Epithelial cell of proximal tubule (primary cell): ENCODE measurements at regions not wholly inside any gene's neighbourhood (a gene's known extent, or its start where the extent isn't known, plus 50 kb on each side); places are given as distances from the start of the nearest gene placed in this dataset.
"Not testable (repeated sequence)": the region's sequence is repeated elsewhere in the genome, so short reads cannot be mapped to it uniquely, and the experiment has no call there.

Source experiments
- DNase-seq: peaks from one replicate; pipeline ENCODE4 v3.0.0-alpha.2; 2011; ENCODE audit warnings: low read depth
- H3K4me3 ChIP-seq: 2 replicates; pipeline ENCODE4 v1.5.1; 2011; ENCODE audit warnings: low read depth, mild to moderate bottlenecking, low read length
- TF ChIP-seq, protein P1 (sequence below): conservative IDR thresholded peaks from 2 replicates; pipeline ENCODE4 v1.5.1; 2012; ENCODE audit warnings: low read depth, mild to moderate bottlenecking, low read length

DNA sequence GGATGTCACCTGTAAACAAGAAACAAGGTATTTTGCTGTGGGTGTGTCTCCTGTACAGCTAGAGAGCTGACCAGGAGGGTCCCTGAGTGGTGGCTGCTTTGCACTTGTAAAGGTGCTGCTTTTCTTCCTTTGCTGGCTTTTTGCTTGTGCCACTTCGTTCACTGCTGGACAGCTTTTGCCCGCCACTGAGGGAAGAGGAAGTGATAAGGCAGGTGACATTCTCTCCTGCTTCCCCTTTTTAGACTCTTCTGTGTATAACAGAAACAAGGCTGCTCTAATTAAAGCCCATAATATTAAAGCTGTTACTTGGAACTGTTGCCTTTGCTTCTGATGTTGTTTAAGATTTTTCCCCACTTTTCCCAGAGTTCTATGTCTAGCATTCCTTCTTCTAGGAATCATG is 218.6 kb upstream of the TSPY4 start:
- TF ChIP-seq, protein P1, sequence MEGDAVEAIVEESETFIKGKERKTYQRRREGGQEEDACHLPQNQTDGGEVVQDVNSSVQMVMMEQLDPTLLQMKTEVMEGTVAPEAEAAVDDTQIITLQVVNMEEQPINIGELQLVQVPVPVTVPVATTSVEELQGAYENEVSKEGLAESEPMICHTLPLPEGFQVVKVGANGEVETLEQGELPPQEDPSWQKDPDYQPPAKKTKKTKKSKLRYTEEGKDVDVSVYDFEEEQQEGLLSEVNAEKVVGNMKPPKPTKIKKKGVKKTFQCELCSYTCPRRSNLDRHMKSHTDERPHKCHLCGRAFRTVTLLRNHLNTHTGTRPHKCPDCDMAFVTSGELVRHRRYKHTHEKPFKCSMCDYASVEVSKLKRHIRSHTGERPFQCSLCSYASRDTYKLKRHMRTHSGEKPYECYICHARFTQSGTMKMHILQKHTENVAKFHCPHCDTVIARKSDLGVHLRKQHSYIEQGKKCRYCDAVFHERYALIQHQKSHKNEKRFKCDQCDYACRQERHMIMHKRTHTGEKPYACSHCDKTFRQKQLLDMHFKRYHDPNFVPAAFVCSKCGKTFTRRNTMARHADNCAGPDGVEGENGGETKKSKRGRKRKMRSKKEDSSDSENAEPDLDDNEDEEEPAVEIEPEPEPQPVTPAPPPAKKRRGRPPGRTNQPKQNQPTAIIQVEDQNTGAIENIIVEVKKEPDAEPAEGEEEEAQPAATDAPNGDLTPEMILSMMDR, result no peak
- DNase-seq, result no peak
- no peak overlapping the region for H3K4me3 ChIP-seq

DNA sequence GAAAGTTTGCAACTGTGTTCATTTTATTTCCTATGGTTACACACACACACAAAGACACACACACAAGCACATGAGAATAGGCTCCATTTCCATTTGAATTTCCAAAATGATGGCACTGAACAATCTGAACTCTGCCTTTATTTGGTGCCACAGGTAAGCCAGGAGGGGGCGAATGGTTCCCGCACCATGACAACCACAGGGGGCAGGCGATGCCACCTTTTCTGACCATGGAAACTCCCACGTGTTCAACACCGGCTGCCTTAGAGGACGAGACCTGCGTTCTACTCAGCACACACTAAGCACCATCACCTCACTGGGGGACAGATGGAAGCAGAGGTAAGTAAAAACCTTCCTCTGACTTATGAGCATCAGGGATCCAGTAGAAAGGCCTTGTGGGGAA is 212.6 kb upstream of the TSPY4 start:
- no peak for DNase-seq
- H3K4me3 ChIP-seq, result no peak overlapping the region
- TF ChIP-seq, protein P1, result peak; percentile 20

DNA sequence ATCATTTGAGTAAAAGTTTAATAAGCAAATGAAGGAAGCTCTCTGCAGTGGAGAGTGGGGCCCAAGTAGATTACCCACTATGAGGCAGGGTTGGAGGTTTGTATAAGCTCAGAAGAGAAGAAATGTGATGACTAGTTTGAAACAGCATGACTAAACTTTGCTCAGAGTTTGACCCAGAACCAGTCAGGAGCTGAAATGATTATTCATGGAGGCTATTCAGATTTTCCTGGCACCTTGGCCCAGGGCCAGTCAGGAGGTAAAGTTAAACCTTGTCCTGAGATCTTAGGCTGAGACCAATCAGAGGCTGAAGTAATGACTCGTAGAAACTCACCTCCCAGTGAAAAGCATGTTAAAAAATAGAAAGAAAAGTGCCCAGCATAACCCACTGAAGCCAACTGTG is 210.7 kb upstream of the TSPY4 start:
- DNase-seq, result peak; percentile 68
- TF ChIP-seq, protein P1, result no peak
- H3K4me3 ChIP-seq, result no peak overlapping the region

DNA sequence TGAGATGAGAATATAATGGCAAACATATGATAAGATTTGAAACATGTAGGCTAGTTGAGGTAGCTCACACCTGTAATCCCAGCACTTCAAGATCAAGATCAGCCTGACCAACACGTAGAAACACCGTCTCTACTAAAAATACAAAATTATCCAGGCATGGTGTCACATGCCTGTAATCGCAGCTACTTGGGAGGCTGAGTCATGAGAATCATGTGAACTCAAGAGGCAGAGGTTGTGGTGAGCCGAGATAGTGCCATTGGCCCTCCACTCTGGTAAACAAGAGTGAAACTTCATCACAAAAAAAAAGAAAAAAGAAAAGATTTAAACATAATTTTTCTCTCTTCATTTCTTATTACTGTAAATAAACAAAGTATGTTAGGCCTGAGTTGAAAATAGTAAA is 193.9 kb upstream of the TSPY4 start:
- DNase-seq, result peak; percentile 20

DNA sequence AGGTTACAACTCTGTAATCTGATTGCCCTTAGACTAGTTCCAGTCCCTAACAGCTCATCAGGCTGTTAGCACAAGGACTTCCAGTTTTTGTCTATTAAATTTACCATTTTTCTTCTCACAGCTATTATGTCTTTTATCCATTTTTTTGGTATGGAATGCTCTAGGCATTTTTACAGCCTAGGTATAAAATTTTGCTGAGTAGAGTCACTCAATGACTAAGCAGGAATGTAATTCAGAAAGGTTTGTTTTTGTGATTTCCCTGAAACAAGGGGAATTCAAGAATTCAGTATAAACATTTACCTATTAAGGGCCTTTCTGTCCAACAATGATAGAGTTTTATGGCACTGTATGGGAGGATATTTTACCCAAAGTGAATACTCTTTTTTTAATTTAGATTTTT is 182.7 kb upstream of the TSPY4 start:
- DNase-seq, H3K4me3 ChIP-seq: not testable (repeated sequence)

More for the DNA sequence above, 193.9 kb upstream of the TSPY4 start:
- H3K4me3 ChIP-seq, result not testable (repeated sequence)

DNA sequence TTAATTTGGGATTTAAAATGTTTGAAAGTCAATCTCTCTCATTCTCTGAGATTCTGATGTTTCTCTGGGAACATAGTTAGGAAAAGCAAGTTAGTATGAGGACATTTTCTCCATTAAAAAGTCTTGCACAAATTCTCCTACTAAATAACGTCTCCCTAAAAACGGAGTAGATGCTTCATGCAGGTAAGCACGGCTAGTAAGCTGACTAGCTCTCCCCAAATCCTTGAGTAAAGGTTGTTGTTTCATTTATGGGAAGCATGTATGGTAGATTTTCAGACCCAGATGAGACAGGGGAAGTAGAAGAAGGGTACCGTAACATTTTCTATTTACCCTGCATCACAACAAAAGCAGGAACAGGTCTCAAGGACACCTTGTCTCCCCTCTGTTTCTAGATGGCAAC is 181.5 kb upstream of the TSPY4 start:
- TF ChIP-seq, protein P1, result no peak
- DNase-seq, result no peak
- H3K4me3 ChIP-seq, result no peak overlapping the region

DNA sequence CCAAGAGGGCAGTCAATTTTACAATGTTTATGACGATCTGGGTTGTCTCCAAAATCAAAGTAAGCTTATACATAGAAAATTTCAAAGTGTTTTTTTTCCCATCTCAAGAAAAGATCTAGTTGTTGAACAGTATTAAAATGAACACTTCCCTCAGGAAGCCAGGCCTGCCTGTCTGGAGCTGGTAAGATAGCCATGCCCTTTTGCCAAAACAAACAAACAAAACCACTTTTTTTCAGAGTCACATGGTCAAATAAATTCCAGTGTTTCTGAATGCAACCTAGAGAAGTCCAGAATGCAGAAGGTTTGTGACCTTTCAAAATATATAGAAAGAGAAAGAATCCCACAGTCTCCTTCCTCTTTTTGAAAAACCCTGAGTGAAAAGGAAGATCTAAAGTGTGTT is 178.6 kb upstream of the TSPY4 start:
- TF ChIP-seq, protein P1, result no peak
- H3K4me3 ChIP-seq, result no peak overlapping the region
- no peak for DNase-seq

DNA sequence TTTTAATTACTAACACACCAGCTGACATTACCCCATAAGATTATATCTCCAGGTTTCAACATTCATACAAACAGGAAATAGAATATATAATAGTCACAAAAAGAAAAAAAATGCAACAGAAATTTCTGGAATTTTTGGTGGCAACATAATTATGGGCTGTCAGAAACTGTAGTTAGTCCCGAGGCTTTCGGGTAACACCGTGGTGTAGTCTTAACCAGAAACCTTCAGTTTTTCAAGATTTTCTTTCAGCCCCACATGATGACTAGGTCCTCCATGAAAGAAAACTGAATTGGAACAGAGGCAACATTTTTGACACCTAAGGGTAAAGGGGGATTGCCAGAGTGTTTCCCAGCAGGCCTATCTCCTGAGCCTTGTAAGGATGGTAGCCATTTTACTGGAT is 176.9 kb upstream of the TSPY4 start:
- DNase-seq, H3K4me3 ChIP-seq: not testable (repeated sequence)

DNA sequence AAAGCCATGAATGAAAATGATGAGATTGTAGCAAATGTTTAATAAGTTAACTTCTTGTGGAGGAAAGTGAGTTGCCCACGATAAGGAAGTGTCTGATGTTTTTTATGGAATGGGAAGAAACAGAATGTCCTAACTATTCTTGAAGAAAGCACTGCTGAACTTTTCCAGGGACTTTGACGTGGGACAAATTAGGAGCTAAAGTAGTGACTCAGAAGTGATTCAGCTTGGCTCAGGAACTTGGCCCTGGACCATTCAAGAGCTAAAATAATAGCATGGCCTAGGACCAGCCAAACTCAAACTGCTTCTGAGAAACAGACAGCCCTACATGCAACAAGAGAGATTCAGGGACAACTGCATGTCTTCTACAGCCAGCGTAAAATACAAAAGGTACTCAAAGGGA is 176.3 kb upstream of the TSPY4 start:
- H3K4me3 ChIP-seq, DNase-seq: not testable (repeated sequence)

DNA sequence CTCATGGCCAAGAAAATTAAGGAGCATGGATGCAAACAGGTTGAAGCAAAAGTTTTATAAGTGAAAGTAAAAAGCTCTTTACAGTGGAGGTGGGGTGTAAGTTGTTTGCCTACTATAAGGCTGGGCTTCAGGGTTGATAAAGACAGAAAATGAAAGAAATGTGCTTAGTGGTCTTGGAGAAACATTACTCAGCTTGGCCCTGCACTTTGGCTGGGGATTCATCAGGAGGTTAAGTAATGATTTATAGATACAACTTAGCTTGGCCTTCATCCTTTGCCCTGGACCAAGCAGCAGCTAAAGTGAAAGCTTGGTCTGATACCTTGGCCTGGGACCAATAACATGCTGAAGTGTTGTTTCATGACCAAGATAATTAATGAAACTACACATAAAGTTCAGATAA is 175.3 kb upstream of the TSPY4 start:
- DNase-seq, H3K4me3 ChIP-seq: not testable (repeated sequence)

DNA sequence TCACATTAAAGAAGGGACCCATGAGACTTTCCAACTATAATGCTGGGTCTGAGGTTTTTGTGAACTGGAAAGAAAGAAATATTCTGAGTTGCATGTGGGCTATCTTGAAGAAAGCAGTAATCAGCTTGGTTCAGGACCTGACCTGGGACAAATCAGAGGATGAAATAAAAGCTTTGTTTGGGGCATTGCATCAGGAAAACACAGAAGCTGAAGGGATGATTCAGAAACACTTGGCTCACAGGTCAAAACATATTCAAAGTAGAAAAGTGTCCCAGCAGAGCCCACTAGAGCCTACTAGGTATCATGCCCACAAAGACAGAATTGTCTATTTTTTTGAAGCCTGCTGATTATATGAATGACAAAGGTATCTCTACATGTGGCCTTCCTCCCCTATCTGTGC is 174.8 kb upstream of the TSPY4 start:
- H3K4me3 ChIP-seq, DNase-seq: not testable (repeated sequence)

DNA sequence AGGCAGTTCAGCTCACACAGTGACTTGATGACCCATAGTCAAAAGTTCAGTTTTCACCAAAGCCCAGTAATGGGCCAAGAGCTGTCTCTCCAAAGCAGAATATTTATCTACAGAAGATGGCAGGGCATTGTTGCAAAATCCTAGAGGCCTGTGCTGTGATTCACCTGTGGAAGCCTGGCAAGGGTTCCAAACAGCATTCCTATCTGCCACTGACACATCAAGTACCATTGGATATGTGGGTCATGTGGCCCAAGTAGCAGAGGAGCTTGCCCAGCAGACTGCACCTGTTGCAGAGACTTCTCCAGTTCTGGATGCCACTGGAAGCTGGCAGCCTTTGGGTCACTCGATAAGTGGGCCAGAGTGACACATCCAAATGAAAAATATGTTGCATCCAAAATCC is 159.6 kb upstream of the TSPY4 start:
- H3K4me3 ChIP-seq, DNase-seq: not testable (repeated sequence)

DNA sequence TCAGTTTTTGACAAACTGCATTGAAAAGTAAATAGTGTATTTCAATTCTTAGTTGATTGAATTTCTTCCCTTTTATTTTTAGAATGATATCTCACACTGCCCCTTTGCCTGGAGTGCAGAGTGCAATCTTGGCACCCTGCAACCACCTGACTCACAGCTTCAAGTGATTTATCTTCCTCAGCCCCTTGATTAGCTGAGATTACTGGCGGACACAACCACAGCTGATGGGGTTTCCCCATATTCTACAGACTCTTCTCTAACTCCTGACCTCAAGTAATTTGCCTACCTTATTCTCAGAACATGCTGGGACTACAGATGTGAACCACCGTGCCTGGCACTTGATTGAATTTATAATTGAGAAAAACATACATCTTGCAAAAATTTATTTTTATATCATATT is 152.4 kb upstream of the TSPY4 start:
- DNase-seq, H3K4me3 ChIP-seq: not testable (repeated sequence)

DNA sequence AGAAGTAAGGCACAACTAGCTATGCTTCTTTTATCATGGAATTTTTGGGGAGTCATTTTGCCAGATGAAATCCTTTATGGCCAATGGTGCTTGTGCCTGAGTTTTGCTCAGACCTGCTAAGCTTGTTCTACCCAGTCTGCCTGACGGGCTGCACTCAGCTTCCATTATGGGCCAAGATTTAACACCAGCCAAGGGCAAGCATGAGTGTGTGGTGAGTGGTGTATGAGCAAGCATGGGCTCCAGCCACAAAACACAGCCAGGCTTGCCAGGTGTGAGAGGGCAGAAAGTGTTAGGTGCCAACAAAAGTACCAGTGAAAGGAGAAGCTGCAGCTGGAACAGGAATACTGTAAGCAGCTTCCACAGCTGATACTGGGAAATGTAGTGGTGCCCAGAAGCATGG is 130.2 kb upstream of the TSPY4 start:
- not testable (repeated sequence) for H3K4me3 ChIP-seq

More for the DNA sequence above, 130.2 kb upstream of the TSPY4 start:
- DNase-seq, result not testable (repeated sequence)
